Nephron (organoid): ENCODE measurements at regions not wholly inside any gene's neighbourhood (a gene's known extent, or its start where the extent isn't known, plus 50 kb on each side); places are given as distances from the start of the nearest gene placed in this dataset.

ENCODE experiments used
- H3K27ac Mint-ChIP-seq, 3 experiments: 2 replicates each; pipeline ENCODE4 v1.8.0; 2020; ENCODE audit warnings: mixed read lengths in 3 of 3, mild to moderate bottlenecking in 2 of 3, moderate library complexity in 1 of 3
- H3K27me3 Mint-ChIP-seq: 2 replicates; pipeline ENCODE4 v1.8.0; 2021; ENCODE audit warnings: low read depth, mild to moderate bottlenecking, moderate library complexity, mixed read lengths
- H3K36me3 Mint-ChIP-seq: 2 replicates; pipeline ENCODE4 v1.8.0; 2020; ENCODE audit warnings: low read depth, mixed read lengths
- H3K4me1 Mint-ChIP-seq: 2 replicates; pipeline ENCODE4 v1.8.0; 2020; ENCODE audit warnings: mixed read lengths
- H3K4me3 Mint-ChIP-seq, 3 experiments: 2 replicates each; pipeline ENCODE4 v1.8.0; 2020; ENCODE audit warnings: mild to moderate bottlenecking in 3 of 3, mixed read lengths in 3 of 3, moderate library complexity in 2 of 3
- H3K9me3 Mint-ChIP-seq: 2 replicates; pipeline ENCODE4 v1.8.0; 2020; ENCODE audit warnings: mixed read lengths
- CTCF ChIP-seq, 3 experiments: fragments of 200-600 bp; sonication (generic); IDR thresholded peaks; one replicate each; pipeline ENCODE4 v1.5.0; 2021; ENCODE audit warnings: antibody characterized with exemption in 3 of 3; ENCODE audit not compliant: unreplicated experiment in 3 of 3

DNA sequence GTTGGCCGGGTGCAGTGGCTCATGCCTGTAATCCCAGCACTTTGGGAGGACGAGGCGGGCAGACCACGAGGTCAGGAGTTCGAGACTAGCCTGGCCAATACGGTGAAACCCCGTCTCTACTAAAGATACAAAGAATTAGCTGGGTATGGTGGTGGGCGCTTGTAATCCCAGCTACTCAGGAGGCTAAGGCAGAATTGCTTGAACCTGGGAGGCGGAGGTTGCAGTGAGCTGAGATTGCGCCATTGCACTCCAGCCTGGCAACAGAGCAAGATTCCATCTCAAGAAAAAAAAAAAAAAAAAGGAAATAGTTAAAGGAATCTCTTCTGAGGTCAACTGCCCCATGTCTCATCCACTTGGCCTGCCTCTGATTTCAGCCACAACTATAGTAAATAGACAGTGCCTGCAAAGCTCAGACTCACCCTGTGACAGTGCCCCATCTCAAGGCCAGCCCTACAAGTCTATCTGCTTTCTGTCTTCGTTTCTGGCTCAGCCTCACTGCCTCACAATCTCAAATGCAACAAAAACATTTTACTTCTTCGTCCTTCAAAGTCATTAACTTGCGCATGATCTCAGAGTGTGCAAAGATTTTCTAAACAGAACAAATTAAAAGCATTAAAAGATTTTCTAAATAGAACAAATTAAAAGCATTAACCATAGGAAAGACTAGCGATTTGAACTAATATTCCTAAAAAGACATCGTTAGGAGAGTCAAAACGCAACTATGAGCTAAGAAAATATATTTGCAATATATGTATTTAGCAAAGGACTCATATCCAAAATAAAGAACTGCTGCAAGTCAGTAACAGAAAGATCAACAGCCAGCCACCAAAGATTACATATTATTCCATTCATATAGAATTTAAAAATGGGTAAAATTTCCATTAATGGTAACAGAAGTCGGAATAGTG lies 65.0 kb upstream of the PRDX6 start:
- Mint-ChIP-seq H3K4me3 (no peak overlapping the region), H3K9me3 (no peaks in the 10 kb centered on the region), H3K36me3 (no peaks in the 10 kb centered on the region), H3K27me3 (no peaks in the 10 kb centered on the region), H3K27ac (no peak overlapping the region), H3K4me1 (peaks cover 8% of the 10 kb centered on the region)
- TF ChIP-seq CTCF (IDR thresholded peaks at IDR 0.05; ENCODE audit: unreplicated experiment in 3 of 3) = no peak

DNA sequence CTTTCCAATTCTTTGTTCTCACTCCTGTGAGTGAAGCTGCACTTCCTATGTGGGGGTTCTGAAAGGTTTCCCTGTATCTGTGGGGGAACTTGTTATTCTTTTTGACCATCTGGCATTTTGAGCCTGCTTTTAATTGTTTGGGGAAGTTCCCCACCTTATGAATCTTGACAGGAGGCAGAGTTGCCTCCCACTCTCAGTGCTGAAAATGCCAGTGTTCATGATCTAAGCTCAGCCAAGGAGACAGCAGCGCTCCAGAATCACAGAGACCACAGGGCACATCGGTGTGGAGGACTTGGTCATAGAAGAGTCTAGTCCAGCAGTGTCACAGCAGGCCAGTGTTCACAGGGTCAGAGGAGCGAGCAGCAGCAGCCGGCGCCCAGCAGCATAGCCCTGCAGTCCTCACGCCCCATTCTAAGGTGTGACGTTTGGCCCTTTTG lies 63.8 kb upstream of the PRDX6 start:
- Mint-ChIP-seq H3K9me3 (no peaks in the 10 kb centered on the region), H3K4me1 (peaks cover 8% of the 10 kb centered on the region), H3K27me3 (no peaks in the 10 kb centered on the region), H3K4me3 (no peak overlapping the region), H3K27ac (no peak overlapping the region), H3K36me3 (no peaks in the 10 kb centered on the region)
- TF ChIP-seq CTCF (IDR thresholded peaks at IDR 0.05; ENCODE audit: unreplicated experiment in 3 of 3) = no peak

- Mint-ChIP-seq H3K4me1 (peaks cover 8% of the 10 kb centered on the region), H3K4me3 (no peak overlapping the region), H3K27ac (no peak overlapping the region), H3K9me3 (no peaks in the 10 kb centered on the region), H3K36me3 (no peaks in the 10 kb centered on the region), H3K27me3 (no peaks in the 10 kb centered on the region)
- TF ChIP-seq CTCF (IDR thresholded peaks at IDR 0.05; ENCODE audit: unreplicated experiment in 3 of 3) = no peak
Measured at GRCh38 chr1:173414136-173414535, 63.0 kb upstream of the PRDX6 start.

- H3K27me3 Mint-ChIP-seq = no peaks in the 10 kb centered on the region
- H3K27ac Mint-ChIP-seq = no peak overlapping the region
- H3K4me3 Mint-ChIP-seq = no peak overlapping the region
- no peak for TF ChIP-seq CTCF (IDR thresholded peaks at IDR 0.05; ENCODE audit: unreplicated experiment in 3 of 3)
- no peaks in the 10 kb centered on the region for H3K9me3 Mint-ChIP-seq
- peaks cover 8% of the 10 kb centered on the region for H3K4me1 Mint-ChIP-seq
- H3K36me3 Mint-ChIP-seq = no peaks in the 10 kb centered on the region
Measured at GRCh38 chr1:173414539-173415226, 62.5 kb upstream of the PRDX6 start.

- Mint-ChIP-seq H3K9me3 (no peaks in the 10 kb centered on the region), H3K27me3 (no peaks in the 10 kb centered on the region), H3K27ac (no peak overlapping the region), H3K4me3 (no peak overlapping the region), H3K36me3 (no peaks in the 10 kb centered on the region), H3K4me1 (peaks cover 15% of the 10 kb centered on the region)
- no peak for TF ChIP-seq CTCF (IDR thresholded peaks at IDR 0.05; ENCODE audit: unreplicated experiment in 3 of 3)
Measured at GRCh38 chr1:173415490-173415889, 61.6 kb upstream of the PRDX6 start.
